ENCODE measurements at regions not wholly inside any gene's neighbourhood (a gene's known extent, or its start where the extent isn't known, plus 50 kb on each side); places are given as distances from the start of the nearest gene placed in this dataset.

DNA sequence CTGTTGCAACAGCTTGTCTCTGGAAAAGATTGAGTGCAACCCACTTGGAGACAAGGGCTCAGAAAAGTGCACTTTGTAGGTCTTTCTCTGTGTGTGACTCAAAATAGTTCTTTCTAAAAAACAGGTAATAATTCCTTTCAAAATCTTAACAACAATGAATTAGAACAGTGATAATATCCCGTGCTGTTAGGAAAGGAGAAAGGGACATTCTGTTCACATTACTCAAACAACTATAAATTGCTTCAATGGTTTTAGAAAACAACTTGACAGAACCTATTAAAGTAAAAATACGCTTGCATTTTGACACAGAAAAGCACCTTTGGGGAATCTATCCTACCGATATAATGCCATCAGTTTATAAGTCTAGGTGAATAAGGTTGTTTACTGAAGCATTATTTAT is 468.1 kb upstream of the DPP6 start:
- TF ChIP-seq POLR2A (IDR thresholded peaks at IDR 0.05) (no peak), CTCF (IDR thresholded peaks at IDR 0.05) (no peak)
- Histone ChIP-seq H3K4me1 (no peaks in the 10 kb centered on the region), H3K27me3 (no peaks in the 10 kb centered on the region), H3K27ac (no peak overlapping the region), H3K36me3 (no peaks in the 10 kb centered on the region), H3K4me3 (no peak overlapping the region), H3K9me3 (no peaks in the 10 kb centered on the region)
- 60% methylated on average over 3 of the region's 3 CpGs for WGBS (ENCODE audit: insufficient coverage, low coverage, low lambda C conversion rate, missing lambda C conversion rate)
- intact Hi-C loops (cut with DNase I): no loop called here
- ATAC-seq: no peak
- DNase-seq: no peak

DNA sequence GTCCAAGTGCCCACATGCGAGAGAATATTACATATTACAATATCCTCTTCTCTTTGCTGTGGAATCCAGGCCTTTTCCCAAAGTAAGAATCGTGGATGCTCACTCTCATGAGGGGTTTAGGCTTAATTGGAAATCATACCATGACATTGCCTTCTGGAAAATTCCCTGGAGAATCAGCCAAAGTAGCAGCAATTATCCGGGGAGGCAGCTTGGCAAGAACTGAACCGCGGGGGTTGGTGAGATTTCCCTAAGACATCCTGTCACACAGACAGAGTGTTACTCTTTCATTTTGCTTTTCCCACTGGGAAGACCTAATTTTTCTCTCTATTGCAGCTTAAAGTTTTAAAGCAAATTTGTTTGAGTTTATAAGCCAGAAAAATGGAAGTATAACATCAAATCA is 463.6 kb upstream of the DPP6 start:
- TF ChIP-seq CTCF (IDR thresholded peaks at IDR 0.05) (no peak), POLR2A (IDR thresholded peaks at IDR 0.05) (no peak)
- DNase-seq (no peak), ATAC-seq (no peak)
- Histone ChIP-seq H3K4me3 (no peak overlapping the region), H3K9me3 (no peaks in the 10 kb centered on the region), H3K27ac (no peak overlapping the region), H3K4me1 (no peaks in the 10 kb centered on the region), H3K36me3 (no peaks in the 10 kb centered on the region), H3K27me3 (no peaks in the 10 kb centered on the region)
- intact Hi-C loops (cut with DNase I): no loop called here
- WGBS (ENCODE audit: insufficient coverage, low coverage, low lambda C conversion rate, missing lambda C conversion rate): 46% methylated on average over 5 of the region's 5 CpGs

GRCh38 chr7:153590136-153590535 is 462.1 kb upstream of the DPP6 start:
- no peak for DNase-seq
- ATAC-seq: no peak
- H3K27me3 ChIP-seq: no peaks in the 10 kb centered on the region
- H3K4me3 ChIP-seq: no peak overlapping the region
- 53% methylated on average over 12 of the region's 16 CpGs for WGBS (ENCODE audit: insufficient coverage, low coverage, low lambda C conversion rate, missing lambda C conversion rate)
- no peaks in the 10 kb centered on the region for H3K4me1 ChIP-seq
- intact Hi-C loops (cut with DNase I): no loop called here
- no peak overlapping the region for H3K27ac ChIP-seq
- no peaks in the 10 kb centered on the region for H3K9me3 ChIP-seq
- no peaks in the 10 kb centered on the region for H3K36me3 ChIP-seq
- no peak for TF ChIP-seq POLR2A (IDR thresholded peaks at IDR 0.05)
- TF ChIP-seq CTCF (IDR thresholded peaks at IDR 0.05): no peak

- Histone ChIP-seq H3K4me1 (no peaks in the 10 kb centered on the region), H3K27me3 (no peaks in the 10 kb centered on the region), H3K4me3 (no peak overlapping the region), H3K9me3 (no peaks in the 10 kb centered on the region), H3K27ac (no peak overlapping the region), H3K36me3 (no peaks in the 10 kb centered on the region)
- DNase-seq (no peak), ATAC-seq (no peak)
- WGBS (ENCODE audit: insufficient coverage, low coverage, low lambda C conversion rate, missing lambda C conversion rate): 62% methylated on average over 10 of the region's 11 CpGs
- no peak for TF ChIP-seq CTCF (IDR thresholded peaks at IDR 0.05)
- no peak for TF ChIP-seq POLR2A (IDR thresholded peaks at IDR 0.05)
- intact Hi-C loops (cut with DNase I): no loop called here
Observed at GRCh38 chr7:153590571-153590970, 461.6 kb upstream of the DPP6 start.

- 33% methylated on average over 3 of the region's 3 CpGs for WGBS (ENCODE audit: insufficient coverage, low coverage, low lambda C conversion rate, missing lambda C conversion rate)
Observed at GRCh38 chr7:153607354-153607753, 444.8 kb upstream of the DPP6 start.

More at GRCh38 chr7:153607354-153607753, 444.8 kb upstream of the DPP6 start:
- TF ChIP-seq CTCF (IDR thresholded peaks at IDR 0.05): no peak
- no peak for TF ChIP-seq POLR2A (IDR thresholded peaks at IDR 0.05)
- no peak overlapping the region for H3K4me3 ChIP-seq
- H3K27me3 ChIP-seq: no peaks in the 10 kb centered on the region
- no peak overlapping the region for H3K27ac ChIP-seq
- no peaks in the 10 kb centered on the region for H3K4me1 ChIP-seq
- intact Hi-C loops (cut with DNase I): no loop called here
- ATAC-seq: no peak
- H3K9me3 ChIP-seq: no peaks in the 10 kb centered on the region
- no peaks in the 10 kb centered on the region for H3K36me3 ChIP-seq
- DNase-seq: no peak
